PFSK-1 (cell line): ENCODE measurements at regions not wholly inside any gene's neighbourhood (a gene's known extent, or its start where the extent isn't known, plus 50 kb on each side); places are given as distances from the start of the nearest gene placed in this dataset.

Experiments used
- FOXP2 ChIP-seq: optimal IDR thresholded peaks from 2 replicates; pipeline ENCODE3; 2011; ENCODE audit warnings: borderline replicate concordance, control low read depth, inconsistent platforms; ENCODE audit not compliant: insufficient read depth; ENCODE audit errors: extremely low read length, extremely low read depth
- TAF1 ChIP-seq: IDR thresholded peaks from 2 replicates; pipeline ENCODE4 v1.6.1; 2012; ENCODE audit warnings: low read length, control low read depth, borderline replicate concordance; ENCODE audit not compliant: insufficient read depth

- TF ChIP-seq FOXP2 (no peak), TAF1 (no peak)
These were observed 66.7 kb upstream of the E2F3 start for GRCh38 chr6:20334962-20335361.
